ENCODE measurements at regions not wholly inside any gene's neighbourhood (a gene's known extent, or its start where the extent isn't known, plus 50 kb on each side); places are given as distances from the start of the nearest gene placed in this dataset.

GRCh38 chr4:170259631-170260153 is 169.9 kb upstream of the AADAT start:
- H3K4me3 Mint-ChIP-seq (ENCODE audit: unreplicated experiment): no peak overlapping the region
- H3K27me3 Mint-ChIP-seq (ENCODE audit: insufficient read depth, unreplicated experiment): no peaks in the 10 kb centered on the region
- no peaks in the 10 kb centered on the region for H3K9me3 Mint-ChIP-seq (ENCODE audit: unreplicated experiment)
- POLR2A ChIA-PET: interaction anchor here (1.7 kb wide), 1 partner anchor 61 kb away, joined by 5 read pairs; no protein-coding TSS in a partner anchor
- H3K36me3 Mint-ChIP-seq (ENCODE audit: insufficient read depth, unreplicated experiment): no peaks in the 10 kb centered on the region
- no TSS peak for BruUV-seq (replicated peaks)
- peak; percentile 95 for TF ChIP-seq CTCF (IDR thresholded peaks at IDR 0.05; ENCODE audit: unreplicated experiment)
- no peak overlapping the region for H3K27ac Mint-ChIP-seq (ENCODE audit: low read depth, unreplicated experiment)
- peak; percentile 98 for DNase-seq (ENCODE audit: unreplicated experiment)
- CTCF ChIA-PET: interaction anchor here (0.5 to 5.7 kb wide), 91 partner anchors 10 to 1990 kb away, joined by 3 to 128 read pairs (median 4); no protein-coding TSS in a partner anchor
- no peaks in the 10 kb centered on the region for H3K4me1 Mint-ChIP-seq (ENCODE audit: insufficient read depth, unreplicated experiment)
- intact Hi-C loops (cut with micrococcal nuclease): loop anchor here (1.0 to 2.0 kb wide), 7 partner anchors 61 to 1943 kb away; no protein-coding TSS in a partner anchor

GRCh38 chr4:170256807-170257206 is 167.1 kb upstream of the AADAT start:
- no TSS peak for BruUV-seq (replicated peaks)
- no peaks in the 10 kb centered on the region for H3K4me1 Mint-ChIP-seq (ENCODE audit: insufficient read depth, unreplicated experiment)
- no peaks in the 10 kb centered on the region for H3K36me3 Mint-ChIP-seq (ENCODE audit: insufficient read depth, unreplicated experiment)
- no peak for TF ChIP-seq CTCF (IDR thresholded peaks at IDR 0.05; ENCODE audit: unreplicated experiment)
- H3K9me3 Mint-ChIP-seq (ENCODE audit: unreplicated experiment): no peaks in the 10 kb centered on the region
- CTCF ChIA-PET: interaction anchor here (0.9 to 5.7 kb wide), 9 partner anchors 8 to 1038 kb away, joined by 3 to 97 read pairs (median 4); no protein-coding TSS in a partner anchor
- DNase-seq (ENCODE audit: unreplicated experiment): no peak
- no peak overlapping the region for H3K4me3 Mint-ChIP-seq (ENCODE audit: unreplicated experiment)
- H3K27me3 Mint-ChIP-seq (ENCODE audit: insufficient read depth, unreplicated experiment): no peaks in the 10 kb centered on the region
- POLR2A ChIA-PET: interaction anchor here (0.8 kb wide), 1 partner anchor 267 kb away, joined by 4 read pairs; no protein-coding TSS in a partner anchor
- intact Hi-C loops (cut with micrococcal nuclease): no loop called here
- no peak overlapping the region for H3K27ac Mint-ChIP-seq (ENCODE audit: low read depth, unreplicated experiment)

- DNase-seq (ENCODE audit: unreplicated experiment): no peak
- TF ChIP-seq CTCF (IDR thresholded peaks at IDR 0.05; ENCODE audit: unreplicated experiment): no peak
- CTCF ChIA-PET: interaction anchor here (0.5 to 6.0 kb wide), 4 partner anchors 10 to 160 kb away, joined by 3 to 97 read pairs (median 9); no protein-coding TSS in a partner anchor
- no TSS peak for BruUV-seq (replicated peaks)
- Mint-ChIP-seq H3K4me3 (ENCODE audit: unreplicated experiment) (no peak overlapping the region), H3K9me3 (ENCODE audit: unreplicated experiment) (no peaks in the 10 kb centered on the region), H3K27me3 (ENCODE audit: insufficient read depth, unreplicated experiment) (no peaks in the 10 kb centered on the region), H3K27ac (ENCODE audit: low read depth, unreplicated experiment) (no peak overlapping the region), H3K4me1 (ENCODE audit: insufficient read depth, unreplicated experiment) (peaks cover 12% of the 10 kb centered on the region), H3K36me3 (ENCODE audit: insufficient read depth, unreplicated experiment) (no peaks in the 10 kb centered on the region)
- intact Hi-C loops (cut with micrococcal nuclease): no loop called here
- POLR2A ChIA-PET: no interaction called here
Observed at GRCh38 chr4:170248576-170248975, 158.8 kb upstream of the AADAT start.

GRCh38 chr4:170248029-170248428 is 158.3 kb upstream of the AADAT start:
- POLR2A ChIA-PET: no interaction called here
- no peak for DNase-seq (ENCODE audit: unreplicated experiment)

More at GRCh38 chr4:170248029-170248428, 158.3 kb upstream of the AADAT start:
- Mint-ChIP-seq H3K36me3 (ENCODE audit: insufficient read depth, unreplicated experiment) (no peaks in the 10 kb centered on the region), H3K4me3 (ENCODE audit: unreplicated experiment) (no peak overlapping the region), H3K4me1 (ENCODE audit: insufficient read depth, unreplicated experiment) (peaks cover 17% of the 10 kb centered on the region), H3K27me3 (ENCODE audit: insufficient read depth, unreplicated experiment) (no peaks in the 10 kb centered on the region), H3K9me3 (ENCODE audit: unreplicated experiment) (no peaks in the 10 kb centered on the region), H3K27ac (ENCODE audit: low read depth, unreplicated experiment) (no peak overlapping the region)
- intact Hi-C loops (cut with micrococcal nuclease): no loop called here
- no peak for TF ChIP-seq CTCF (IDR thresholded peaks at IDR 0.05; ENCODE audit: unreplicated experiment)
- CTCF ChIA-PET: interaction anchor here (2.7 to 6.0 kb wide), 2 partner anchors 11 to 50 kb away, joined by 15 to 97 read pairs; no protein-coding TSS in a partner anchor
- BruUV-seq (replicated peaks): no TSS peak
